Gastroesophageal sphincter (tissue), 3 donors: ENCODE measurements at regions not wholly inside any gene's neighbourhood (a gene's known extent, or its start where the extent isn't known, plus 50 kb on each side); places are given as distances from the start of the nearest gene placed in this dataset.

ENCODE experiments used
- EP300 ChIP-seq: sonication (generic); formaldehyde crosslinking; IDR thresholded peaks from one replicate; pipeline ENCODE4 v1.6.1; 2017; ENCODE audit warnings: antibody characterized with exemption, mild to moderate bottlenecking
- POLR2A ChIP-seq, 2 donors: fragments of 450-650 bp; IDR thresholded peaks; one replicate each; pipeline ENCODE4 v1.6.1; 2017; ENCODE audit warnings: antibody characterized with exemption in 2 of 2, mild to moderate bottlenecking in 2 of 2, moderate library complexity in 1 of 2
- POLR2AphosphoS5 ChIP-seq: sonication (generic); formaldehyde crosslinking; IDR thresholded peaks from one replicate; pipeline ENCODE4 v1.6.1; 2017; ENCODE audit warnings: antibody characterized with exemption
- TF ChIP-seq, protein P1 (sequence below), 4 experiments: fragments of 200-600 bp in 2 of 4; fragments of 450-650 bp in 2 of 4; sonication (generic) in 1 of 4; IDR thresholded peaks; one replicate each; pipeline ENCODE4 v1.5.1; 2017 to 2019; ENCODE audit warnings: antibody characterized with exemption in 4 of 4, mild to moderate bottlenecking in 2 of 4, moderate library complexity in 2 of 4

DNA sequence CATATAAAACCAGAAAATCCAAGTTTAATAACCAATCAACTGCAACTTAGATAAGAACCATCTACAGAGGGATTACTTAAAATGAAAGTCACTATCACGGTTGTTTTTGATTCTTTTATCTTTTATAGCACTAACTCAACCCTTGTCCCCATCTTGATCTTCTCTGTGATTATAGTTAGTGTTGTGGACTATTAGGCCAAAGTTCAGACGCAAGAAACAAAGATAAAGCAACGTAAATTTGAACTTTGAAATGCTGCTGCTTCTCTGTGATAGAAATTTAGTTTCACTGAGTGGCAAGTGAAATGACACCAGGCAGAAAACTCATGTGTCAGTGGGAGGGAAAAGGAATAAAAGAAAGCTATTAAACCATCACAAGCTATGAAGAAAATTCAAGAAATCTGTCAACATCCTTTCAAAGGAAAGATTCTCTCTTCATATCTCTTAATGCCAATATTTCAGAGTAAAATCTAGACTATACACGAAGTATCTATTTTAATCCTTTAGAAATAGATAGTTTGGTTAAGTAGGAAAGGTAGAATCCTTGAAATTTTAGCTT lies 71.8 kb upstream of the MALRD1 start:
- TF ChIP-seq POLR2AphosphoS5 = no peak
- TF ChIP-seq EP300 = no peak
- TF ChIP-seq, protein P1, sequence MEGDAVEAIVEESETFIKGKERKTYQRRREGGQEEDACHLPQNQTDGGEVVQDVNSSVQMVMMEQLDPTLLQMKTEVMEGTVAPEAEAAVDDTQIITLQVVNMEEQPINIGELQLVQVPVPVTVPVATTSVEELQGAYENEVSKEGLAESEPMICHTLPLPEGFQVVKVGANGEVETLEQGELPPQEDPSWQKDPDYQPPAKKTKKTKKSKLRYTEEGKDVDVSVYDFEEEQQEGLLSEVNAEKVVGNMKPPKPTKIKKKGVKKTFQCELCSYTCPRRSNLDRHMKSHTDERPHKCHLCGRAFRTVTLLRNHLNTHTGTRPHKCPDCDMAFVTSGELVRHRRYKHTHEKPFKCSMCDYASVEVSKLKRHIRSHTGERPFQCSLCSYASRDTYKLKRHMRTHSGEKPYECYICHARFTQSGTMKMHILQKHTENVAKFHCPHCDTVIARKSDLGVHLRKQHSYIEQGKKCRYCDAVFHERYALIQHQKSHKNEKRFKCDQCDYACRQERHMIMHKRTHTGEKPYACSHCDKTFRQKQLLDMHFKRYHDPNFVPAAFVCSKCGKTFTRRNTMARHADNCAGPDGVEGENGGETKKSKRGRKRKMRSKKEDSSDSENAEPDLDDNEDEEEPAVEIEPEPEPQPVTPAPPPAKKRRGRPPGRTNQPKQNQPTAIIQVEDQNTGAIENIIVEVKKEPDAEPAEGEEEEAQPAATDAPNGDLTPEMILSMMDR (IDR thresholded peaks at IDR 0.05) = no peak
- TF ChIP-seq POLR2A (IDR thresholded peaks at IDR 0.05) = no peak
